ENCODE measurements at regions not wholly inside any gene's neighbourhood (a gene's known extent, or its start where the extent isn't known, plus 50 kb on each side); places are given as distances from the start of the nearest gene placed in this dataset.

GRCh38 chr3:86605166-86605565 is 385.8 kb downstream of the VGLL3 start:
- DNase-seq (ENCODE audit: low read depth in 1 of 2, low spot score in 1 of 2), result no peak
- TF ChIP-seq GABPA (IDR thresholded peaks at IDR 0.05; ENCODE audit: low read depth) (no peak), POLR2AphosphoS5 (IDR thresholded peaks at IDR 0.05; ENCODE audit: low read depth) (no peak), SPI1 (IDR thresholded peaks at IDR 0.05; ENCODE audit: borderline replicate concordance, low read depth) (no peak), REST (IDR thresholded peaks at IDR 0.05; ENCODE audit: insufficient replicate concordance, low read depth) (no peak), CTCF (IDR thresholded peaks at IDR 0.05; ENCODE audit: insufficient read depth, low read length) (no peak)
- Histone ChIP-seq H3K4me3 (replicated peaks; ENCODE audit: insufficient read depth, low read length) (no peak overlapping the region), H3K27ac (replicated peaks) (no peak overlapping the region), H3K27me3 (ENCODE audit: insufficient read depth, poor library complexity, severe bottlenecking) (no peaks in the 10 kb centered on the region)

GRCh38 chr3:86595696-86596095 is 395.3 kb downstream of the VGLL3 start:
- no peak for DNase-seq (ENCODE audit: low read depth in 1 of 2, low spot score in 1 of 2)
- no peak for TF ChIP-seq POLR2AphosphoS5 (IDR thresholded peaks at IDR 0.05; ENCODE audit: low read depth)
- no peak for TF ChIP-seq GABPA (IDR thresholded peaks at IDR 0.05; ENCODE audit: low read depth)
- H3K27ac ChIP-seq (replicated peaks), result no peak overlapping the region
- H3K4me3 ChIP-seq (replicated peaks; ENCODE audit: insufficient read depth, low read length), result no peak overlapping the region
- no peaks in the 10 kb centered on the region for H3K27me3 ChIP-seq (ENCODE audit: insufficient read depth, poor library complexity, severe bottlenecking)

- Histone ChIP-seq H3K4me3 (replicated peaks; ENCODE audit: insufficient read depth, low read length) (no peak overlapping the region), H3K27me3 (ENCODE audit: insufficient read depth, poor library complexity, severe bottlenecking) (no peaks in the 10 kb centered on the region), H3K27ac (replicated peaks) (no peak overlapping the region)
- DNase-seq (ENCODE audit: low read depth in 1 of 2, low spot score in 1 of 2), result no peak
- TF ChIP-seq GABPA (IDR thresholded peaks at IDR 0.05; ENCODE audit: low read depth), result no peak
Measured at GRCh38 chr3:86594838-86595237, 396.1 kb downstream of the VGLL3 start.

GRCh38 chr3:86578071-86578470 is 412.9 kb downstream of the VGLL3 start:
- H3K27ac ChIP-seq (replicated peaks), result no peak overlapping the region
- no peak for TF ChIP-seq REST (IDR thresholded peaks at IDR 0.05; ENCODE audit: insufficient replicate concordance, low read depth)
- no peak for TF ChIP-seq POLR2AphosphoS5 (IDR thresholded peaks at IDR 0.05; ENCODE audit: low read depth)
- TF ChIP-seq CTCF (IDR thresholded peaks at IDR 0.05; ENCODE audit: insufficient read depth, low read length), result no peak
- TF ChIP-seq SPI1 (IDR thresholded peaks at IDR 0.05; ENCODE audit: borderline replicate concordance, low read depth), result no peak
- no peak for TF ChIP-seq GABPA (IDR thresholded peaks at IDR 0.05; ENCODE audit: low read depth)
- no peaks in the 10 kb centered on the region for H3K27me3 ChIP-seq (ENCODE audit: insufficient read depth, poor library complexity, severe bottlenecking)
- H3K4me3 ChIP-seq (replicated peaks; ENCODE audit: insufficient read depth, low read length), result no peak overlapping the region
- no peak for DNase-seq (ENCODE audit: low read depth in 1 of 2, low spot score in 1 of 2)

- H3K4me3 ChIP-seq (replicated peaks; ENCODE audit: insufficient read depth, low read length), result no peak overlapping the region
- peak in 1 of 2 experiments; percentile 6 for DNase-seq (ENCODE audit: low read depth in 1 of 2, low spot score in 1 of 2)
- TF ChIP-seq CTCF (IDR thresholded peaks at IDR 0.05; ENCODE audit: insufficient read depth, low read length) (peak; percentile 30), SPI1 (IDR thresholded peaks at IDR 0.05; ENCODE audit: borderline replicate concordance, low read depth) (no peak)
- H3K27ac ChIP-seq (replicated peaks), result no peak overlapping the region
- H3K27me3 ChIP-seq (ENCODE audit: insufficient read depth, poor library complexity, severe bottlenecking), result no peaks in the 10 kb centered on the region
Measured at GRCh38 chr3:86563400-86563970, 427.5 kb downstream of the VGLL3 start.

Measured in HL-60 (cell line).